ENCODE measurements at regions not wholly inside any gene's neighbourhood (a gene's known extent, or its start where the extent isn't known, plus 50 kb on each side); places are given as distances from the start of the nearest gene placed in this dataset.

DNA sequence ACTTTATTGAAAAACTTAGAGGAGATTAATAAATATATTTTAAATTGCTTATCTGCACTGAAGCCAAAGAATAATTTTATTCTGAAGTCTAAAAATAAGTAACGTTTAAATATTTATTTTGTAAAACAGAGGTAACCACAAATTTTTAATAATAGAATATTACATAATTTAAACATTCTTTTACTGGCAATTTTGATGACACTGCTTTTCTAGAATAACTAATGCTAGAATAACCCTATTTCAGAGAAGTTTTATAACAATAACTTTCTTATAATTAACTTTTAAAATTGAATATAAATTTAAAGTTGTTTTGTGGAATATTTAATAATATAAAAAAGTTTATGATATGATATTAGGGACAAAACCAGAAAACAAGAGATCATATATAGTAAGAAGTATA is 409.6 kb upstream of the KCNMB2 start:
- TF ChIP-seq, protein P1, sequence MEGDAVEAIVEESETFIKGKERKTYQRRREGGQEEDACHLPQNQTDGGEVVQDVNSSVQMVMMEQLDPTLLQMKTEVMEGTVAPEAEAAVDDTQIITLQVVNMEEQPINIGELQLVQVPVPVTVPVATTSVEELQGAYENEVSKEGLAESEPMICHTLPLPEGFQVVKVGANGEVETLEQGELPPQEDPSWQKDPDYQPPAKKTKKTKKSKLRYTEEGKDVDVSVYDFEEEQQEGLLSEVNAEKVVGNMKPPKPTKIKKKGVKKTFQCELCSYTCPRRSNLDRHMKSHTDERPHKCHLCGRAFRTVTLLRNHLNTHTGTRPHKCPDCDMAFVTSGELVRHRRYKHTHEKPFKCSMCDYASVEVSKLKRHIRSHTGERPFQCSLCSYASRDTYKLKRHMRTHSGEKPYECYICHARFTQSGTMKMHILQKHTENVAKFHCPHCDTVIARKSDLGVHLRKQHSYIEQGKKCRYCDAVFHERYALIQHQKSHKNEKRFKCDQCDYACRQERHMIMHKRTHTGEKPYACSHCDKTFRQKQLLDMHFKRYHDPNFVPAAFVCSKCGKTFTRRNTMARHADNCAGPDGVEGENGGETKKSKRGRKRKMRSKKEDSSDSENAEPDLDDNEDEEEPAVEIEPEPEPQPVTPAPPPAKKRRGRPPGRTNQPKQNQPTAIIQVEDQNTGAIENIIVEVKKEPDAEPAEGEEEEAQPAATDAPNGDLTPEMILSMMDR (IDR thresholded peaks at IDR 0.05) = no peak
- no peak for TF ChIP-seq POLR2A (IDR thresholded peaks at IDR 0.05)
